GM03348 (cell line): ENCODE measurements at regions not wholly inside any gene's neighbourhood (a gene's known extent, or its start where the extent isn't known, plus 50 kb on each side); places are given as distances from the start of the nearest gene placed in this dataset.

Experiments
- DNase-seq: peaks from one replicate; pipeline ENCODE4 v3.0.0; 2012; ENCODE audit warnings: low spot score

GRCh38 chr6:66930559-66931290 is 1223.7 kb upstream of the EYS start:
- DNase-seq: peak; percentile 11

GRCh38 chr6:66926060-66926459 is 1219.0 kb upstream of the EYS start:
- no peak for DNase-seq

- DNase-seq: no peak
Observed at GRCh38 chr6:66913657-66914056, 1206.6 kb upstream of the EYS start.

- no peak for DNase-seq
Observed at GRCh38 chr6:66902457-66902856, 1195.4 kb upstream of the EYS start.

- no peak for DNase-seq
Observed at GRCh38 chr6:66900133-66901083, 1193.4 kb upstream of the EYS start.

- DNase-seq: no peak
Observed at GRCh38 chr6:66897576-66897975, 1190.5 kb upstream of the EYS start.

- no peak for DNase-seq
Observed at GRCh38 chr6:66896415-66896814, 1189.4 kb upstream of the EYS start.

GRCh38 chr6:66883453-66883852 is 1176.4 kb upstream of the EYS start:
- DNase-seq: no peak

- DNase-seq: no peak
Observed at GRCh38 chr6:66866801-66867200, 1159.8 kb upstream of the EYS start.

- no peak for DNase-seq
Observed at GRCh38 chr6:66865771-66866170, 1158.7 kb upstream of the EYS start.

GRCh38 chr6:66861007-66861541 is 1154.0 kb upstream of the EYS start:
- no peak for DNase-seq

GRCh38 chr6:66860328-66860727 is 1153.3 kb upstream of the EYS start:
- DNase-seq: no peak

GRCh38 chr6:66858196-66858595 is 1151.2 kb upstream of the EYS start:
- DNase-seq: no peak

- no peak for DNase-seq
Observed at GRCh38 chr6:66854014-66854413, 1147.0 kb upstream of the EYS start.

- no peak for DNase-seq
Observed at GRCh38 chr6:66851930-66852329, 1144.9 kb upstream of the EYS start.

GRCh38 chr6:66849843-66850242 is 1142.8 kb upstream of the EYS start:
- no peak for DNase-seq

- DNase-seq: no peak
Observed at GRCh38 chr6:66848244-66848953, 1141.4 kb upstream of the EYS start.

- DNase-seq: no peak
Observed at GRCh38 chr6:66838764-66839163, 1131.7 kb upstream of the EYS start.

GRCh38 chr6:66825539-66825938 is 1118.5 kb upstream of the EYS start:
- DNase-seq: no peak

- DNase-seq: no peak
Observed at GRCh38 chr6:66814156-66814555, 1107.1 kb upstream of the EYS start.

GRCh38 chr6:66808771-66809170 is 1101.7 kb upstream of the EYS start:
- DNase-seq: no peak

GRCh38 chr6:66796987-66797386 is 1090.0 kb upstream of the EYS start:
- no peak for DNase-seq
